HG03521 (cell line): ENCODE measurements at regions not wholly inside any gene's neighbourhood (a gene's known extent, or its start where the extent isn't known, plus 50 kb on each side); places are given as distances from the start of the nearest gene placed in this dataset.
"Not testable (repeated sequence)": the region's sequence is repeated elsewhere in the genome, so short reads cannot be mapped to it uniquely, and the experiment has no call there.

Source experiments
- ATAC-seq: cut with Tn5 transposase; IDR thresholded peaks from one replicate; pipeline ENCODE4 v1.9.1; 2021; ENCODE audit warnings: mild to moderate bottlenecking, moderate library complexity; ENCODE audit not compliant: unreplicated experiment

DNA sequence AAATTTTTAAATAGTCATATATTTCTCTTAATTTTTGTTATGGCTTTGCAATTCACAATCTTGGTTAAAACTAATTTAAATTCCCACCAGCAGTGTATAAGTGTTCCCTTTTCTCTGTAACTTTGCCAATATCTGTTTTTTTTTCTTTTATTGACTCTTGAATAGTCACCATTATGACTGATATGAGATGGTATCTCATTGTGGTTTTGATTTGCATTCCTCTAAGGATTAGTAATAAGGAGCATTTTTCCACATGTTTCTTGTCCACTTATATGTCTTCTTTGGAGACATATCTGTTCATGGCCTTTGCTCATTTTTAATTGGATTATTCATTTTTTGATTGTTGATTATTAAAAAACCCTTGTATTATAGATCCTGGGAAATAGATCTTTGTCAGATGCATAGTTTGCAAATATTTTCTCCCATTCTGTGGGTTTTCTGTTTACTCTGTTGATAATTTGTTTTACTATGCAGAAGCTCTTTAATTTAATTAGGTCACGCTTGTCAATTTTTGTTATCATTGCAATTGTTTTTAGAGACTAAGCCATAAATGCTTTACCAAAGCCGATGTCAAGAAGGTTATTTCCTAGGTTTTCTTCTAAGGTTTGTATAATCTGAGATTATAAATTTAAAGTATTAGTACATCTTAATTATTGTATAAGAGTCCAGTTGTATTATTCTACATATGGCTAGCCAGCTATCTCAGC is 610.9 kb downstream of the CHSY3 start:
- ATAC-seq: no peak

GRCh38 chr5:130502702-130503101 is 598.4 kb downstream of the CHSY3 start:
- ATAC-seq: no peak

DNA sequence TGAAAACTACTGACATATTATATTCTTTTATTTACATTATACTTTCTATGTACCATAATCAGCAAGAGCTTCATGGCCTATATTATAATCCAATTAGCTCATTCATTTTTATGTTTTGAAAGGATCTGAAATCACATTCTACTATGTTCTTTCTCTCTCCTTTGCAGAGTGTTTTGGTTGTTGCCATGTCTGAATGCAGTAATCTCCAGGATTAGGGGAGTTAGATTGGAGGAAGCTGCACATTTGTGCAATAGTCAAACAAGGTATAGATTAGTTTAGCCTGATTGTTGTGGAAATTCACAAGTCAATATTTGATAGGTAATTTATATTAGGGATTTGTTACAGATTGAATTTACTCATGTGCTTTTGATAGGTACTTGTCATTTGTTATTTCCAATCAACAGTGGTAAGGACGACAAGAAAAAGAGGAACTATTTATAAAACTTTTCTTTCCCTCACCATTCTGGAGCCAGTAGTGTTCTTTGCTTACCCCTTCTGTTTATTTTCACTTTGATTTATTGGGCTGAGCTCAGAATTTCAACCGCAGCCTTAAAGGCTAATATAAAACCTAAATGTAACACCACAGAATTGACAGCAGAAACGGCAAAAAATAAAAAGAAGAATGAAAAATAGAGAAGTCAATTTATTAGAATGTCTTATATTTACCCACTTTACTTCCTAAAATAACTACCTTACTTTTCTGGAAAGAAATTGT is 597.0 kb downstream of the CHSY3 start:
- no peak for ATAC-seq

DNA sequence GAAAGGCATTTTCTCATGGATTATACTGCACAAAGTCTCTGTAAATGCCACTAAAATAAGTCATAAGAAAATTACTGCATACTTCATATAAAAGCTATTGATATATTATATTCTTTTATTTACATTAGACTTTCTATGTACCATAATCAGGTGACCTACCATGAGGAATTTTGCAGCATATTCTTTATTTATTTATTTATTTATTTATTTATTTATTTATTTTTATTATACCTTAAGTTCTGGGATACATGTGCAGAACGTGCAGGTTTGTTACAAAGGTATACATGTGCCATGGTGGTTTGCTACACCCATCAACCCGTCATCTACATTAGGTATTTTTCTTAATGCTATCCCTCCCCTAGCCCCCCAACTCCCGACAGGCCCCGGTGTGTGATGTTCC is 596.2 kb downstream of the CHSY3 start:
- not testable (repeated sequence) for ATAC-seq

DNA sequence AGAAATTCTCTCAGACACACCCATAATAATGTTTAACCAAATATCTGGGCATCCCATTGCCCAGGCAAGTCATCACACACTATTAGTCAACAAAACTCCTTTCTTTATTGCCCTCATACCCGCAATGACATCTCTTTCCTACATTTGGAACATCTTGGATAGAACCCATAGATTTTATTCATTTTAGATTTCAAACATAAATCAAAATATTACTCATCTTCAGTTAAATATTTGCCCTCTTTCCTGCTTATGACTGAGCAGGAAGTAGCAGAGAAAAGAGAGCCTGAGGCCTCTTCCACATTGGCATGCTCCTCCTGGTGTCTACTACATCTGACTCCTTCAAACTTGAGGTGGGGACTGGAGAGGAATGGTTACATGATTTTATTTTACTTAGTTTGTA is 592.0 kb downstream of the CHSY3 start:
- no peak for ATAC-seq

GRCh38 chr5:130488252-130488651 is 584.0 kb downstream of the CHSY3 start:
- ATAC-seq: no peak

- ATAC-seq: no peak
These were observed 575.0 kb downstream of the CHSY3 start for GRCh38 chr5:130479045-130479804.

DNA sequence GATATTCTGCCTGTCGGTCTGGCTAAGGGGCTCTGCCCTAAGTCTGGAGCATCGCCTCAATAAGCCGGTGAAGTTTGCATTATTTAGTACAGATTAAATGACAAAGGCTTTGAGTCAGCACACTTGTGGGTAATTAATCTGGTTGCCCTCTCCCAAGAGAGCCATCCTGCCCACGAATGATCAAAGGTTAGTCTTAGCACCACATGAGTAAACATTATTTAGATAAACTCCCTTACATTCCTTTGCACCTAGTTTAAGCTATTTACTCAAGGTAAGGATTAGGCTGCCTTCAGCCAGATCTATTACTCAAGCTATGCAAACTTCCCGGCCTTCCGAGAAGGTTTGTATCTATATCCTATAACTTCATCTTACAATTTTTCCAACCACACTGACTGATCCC is 572.1 kb downstream of the CHSY3 start:
- ATAC-seq: no peak

DNA sequence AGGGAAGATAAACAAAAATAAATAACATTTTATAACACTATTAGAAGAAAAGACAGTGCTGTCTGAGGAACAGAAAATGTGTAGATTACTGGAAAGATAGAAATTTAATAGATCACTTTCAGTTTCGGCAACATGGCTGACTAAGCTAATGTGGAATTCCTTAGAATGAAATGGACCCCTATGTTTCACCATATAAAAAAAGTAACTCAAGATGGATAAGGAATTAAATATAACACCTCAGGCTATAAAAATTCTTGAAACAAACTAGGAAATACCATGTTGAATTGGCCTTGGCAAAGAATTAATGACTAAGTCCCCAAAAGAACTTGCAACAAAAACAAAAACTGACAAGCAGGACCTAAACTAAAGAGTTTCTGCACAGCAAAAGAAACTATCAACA is 558.3 kb downstream of the CHSY3 start:
- no peak for ATAC-seq

GRCh38 chr5:130455175-130455574 is 550.9 kb downstream of the CHSY3 start:
- no peak for ATAC-seq

DNA sequence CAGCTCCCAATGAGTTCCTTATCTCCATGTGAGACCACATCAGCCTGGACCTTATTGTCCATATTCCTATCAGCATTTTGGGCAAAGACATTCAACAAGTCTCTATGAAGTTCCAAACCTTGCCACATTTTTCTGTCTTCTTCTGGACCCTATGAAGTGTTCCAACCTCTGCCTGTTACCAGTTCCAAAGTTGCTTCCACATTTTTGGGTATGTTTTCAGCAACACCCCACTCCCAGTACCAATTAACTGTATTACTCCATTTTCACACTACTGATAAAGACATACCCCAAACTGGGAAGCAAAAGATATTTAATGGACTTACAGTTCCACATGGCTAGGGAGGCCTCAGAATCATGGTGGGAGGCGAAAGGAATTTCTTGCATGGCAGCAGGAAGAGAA is 548.5 kb downstream of the CHSY3 start:
- no peak for ATAC-seq

DNA sequence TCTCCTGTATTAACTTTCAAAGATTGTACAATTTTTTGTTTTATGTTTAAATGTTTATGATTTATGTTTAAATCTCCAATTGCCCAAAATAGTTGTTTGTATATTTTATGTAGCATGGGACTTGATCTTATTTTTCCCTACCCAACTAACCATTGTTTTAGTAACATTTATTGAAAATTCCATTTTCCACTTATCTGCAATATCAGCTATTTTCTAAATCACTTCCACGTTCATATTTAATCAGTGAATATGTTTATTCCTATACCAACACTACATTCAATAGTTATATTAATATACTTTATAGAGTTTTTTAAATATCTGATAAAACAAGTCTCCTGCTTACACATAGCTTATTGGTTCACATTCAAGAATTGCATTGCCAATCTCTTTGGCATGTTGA is 532.2 kb downstream of the CHSY3 start:
- no peak for ATAC-seq

GRCh38 chr5:130427222-130427955 is 523.1 kb downstream of the CHSY3 start:
- no peak for ATAC-seq

DNA sequence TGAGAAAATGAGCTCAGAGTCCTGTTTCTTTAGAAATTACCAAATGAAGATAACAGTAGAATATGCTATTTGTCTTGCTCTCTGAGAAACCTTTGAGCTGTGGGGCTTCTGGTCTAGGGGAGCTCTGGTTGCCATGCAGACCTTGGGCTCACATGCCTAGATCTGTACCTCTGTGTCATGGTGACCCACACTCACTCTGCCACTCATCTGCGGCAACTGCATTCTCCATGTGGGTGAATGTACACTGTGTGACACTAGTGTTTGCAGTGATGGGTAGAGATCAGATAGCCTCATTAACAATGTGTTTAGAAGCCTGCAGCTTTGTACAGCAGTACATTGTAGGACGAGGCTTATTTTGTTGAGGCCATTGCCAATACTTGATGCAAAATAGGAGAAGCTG is 521.2 kb downstream of the CHSY3 start:
- no peak for ATAC-seq

DNA sequence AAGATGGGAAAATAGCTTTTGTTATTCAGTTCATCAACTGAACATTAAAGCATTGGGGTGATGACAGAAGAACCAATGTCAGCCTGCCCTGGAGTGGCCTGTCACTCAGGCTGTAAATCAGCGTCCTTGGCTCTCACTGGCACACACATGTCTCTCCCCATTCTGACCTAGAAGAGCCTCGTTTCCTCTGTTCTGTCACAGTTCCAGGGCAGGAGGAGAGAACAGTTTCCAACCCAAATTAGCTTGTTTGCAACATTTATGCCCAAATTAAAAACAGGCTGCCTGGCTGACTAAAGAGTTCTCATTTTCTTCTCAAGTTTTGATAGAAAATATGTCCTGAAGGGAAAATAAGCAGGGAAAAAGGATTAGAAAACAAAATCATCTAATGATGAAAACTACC is 520.1 kb downstream of the CHSY3 start:
- ATAC-seq: no peak

GRCh38 chr5:130402906-130403305 is 498.6 kb downstream of the CHSY3 start:
- ATAC-seq: no peak

DNA sequence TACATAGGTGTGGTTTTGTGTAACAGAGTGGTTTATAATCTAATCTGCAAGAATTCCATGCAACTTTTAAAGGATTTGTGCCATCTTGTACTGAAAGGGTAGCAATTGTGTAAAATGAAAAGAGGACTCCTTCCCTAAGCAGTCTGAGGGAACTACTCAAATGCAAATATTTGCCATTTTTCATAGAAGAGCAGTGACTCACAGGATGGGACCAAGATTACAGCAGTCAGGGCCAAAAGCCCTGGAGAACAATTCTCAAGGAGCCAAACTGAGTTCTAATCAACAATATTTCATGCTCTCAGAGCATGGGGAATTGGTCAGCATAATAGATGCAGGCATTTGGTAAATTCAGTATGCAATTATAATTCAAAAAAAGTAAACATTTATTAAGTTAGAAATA is 495.8 kb downstream of the CHSY3 start:
- no peak for ATAC-seq

DNA sequence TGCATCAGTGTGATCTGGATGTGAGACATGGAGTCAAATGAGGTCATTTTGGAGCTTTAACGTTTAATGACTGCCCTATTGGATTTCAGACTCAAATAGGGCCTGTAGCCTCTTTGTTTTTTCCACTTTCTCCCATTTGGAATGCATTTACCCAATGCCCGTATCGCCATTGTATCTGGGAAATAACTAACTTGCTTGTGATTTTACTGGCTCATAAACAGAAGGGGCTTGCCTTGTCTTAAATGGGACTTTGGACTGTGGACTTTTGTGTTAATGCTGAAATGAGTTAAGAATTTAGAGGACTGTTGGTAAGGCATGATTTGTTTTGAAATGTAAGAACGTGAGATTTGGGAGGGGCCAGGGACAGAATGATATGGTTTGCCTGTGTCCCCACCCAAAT is 494.6 kb downstream of the CHSY3 start:
- no peak for ATAC-seq

GRCh38 chr5:130397727-130398126 is 493.5 kb downstream of the CHSY3 start:
- ATAC-seq: not testable (repeated sequence)

DNA sequence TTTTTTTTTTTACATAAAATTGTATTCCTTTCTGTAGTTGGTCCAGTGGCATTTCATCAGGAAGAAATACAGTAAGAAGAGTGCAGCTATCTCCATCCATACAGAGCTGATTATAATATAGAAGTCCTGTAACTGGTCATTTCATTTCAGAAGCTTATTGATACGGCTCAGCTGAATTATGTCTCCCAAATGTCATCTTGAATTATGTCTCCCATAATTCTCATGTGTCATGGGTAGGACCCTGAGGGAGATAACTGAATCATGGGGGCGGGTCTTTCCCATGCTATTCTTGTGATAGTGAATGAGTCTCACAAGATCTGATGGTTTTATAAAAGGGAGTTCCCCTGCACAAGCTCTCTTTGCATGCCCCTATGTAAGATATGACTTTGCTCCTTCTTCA is 492.9 kb downstream of the CHSY3 start:
- ATAC-seq: no peak

DNA sequence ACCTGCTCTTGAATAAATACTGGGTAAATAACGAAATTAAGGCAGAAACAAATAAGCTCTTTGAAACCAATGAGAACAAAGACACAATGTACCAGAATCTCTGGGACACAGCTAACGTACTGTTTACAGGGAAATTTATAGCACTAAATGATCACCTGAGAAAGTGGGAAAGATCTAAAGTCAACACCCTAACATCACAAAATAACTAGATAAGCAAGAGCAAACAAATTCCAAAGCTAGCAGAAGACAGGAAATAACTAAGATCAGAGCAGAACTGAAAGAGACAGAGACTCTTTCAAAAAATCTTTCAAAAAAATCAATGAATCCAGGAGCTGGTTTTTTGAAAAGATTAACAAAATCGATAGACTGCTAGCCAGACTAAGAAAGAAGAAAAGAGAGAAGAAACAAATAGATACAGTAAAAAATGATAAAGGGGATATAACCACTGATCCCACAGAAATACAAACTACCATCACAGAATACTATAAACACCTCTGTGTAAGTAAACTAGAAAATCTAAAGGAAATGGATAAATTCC is 487.5 kb downstream of the CHSY3 start:
- ATAC-seq: not testable (repeated sequence)
